BE2C (cell line): ENCODE measurements at regions not wholly inside any gene's neighbourhood (a gene's known extent, or its start where the extent isn't known, plus 50 kb on each side); places are given as distances from the start of the nearest gene placed in this dataset.

Source experiments
- DNase-seq: peaks from one replicate; pipeline ENCODE4 v3.0.0-alpha.2; 2020
- H3K27me3 ChIP-seq: fragments of 250-450 bp; sonication (Bioruptor Pico); 2 replicates; pipeline ENCODE4 v1.5.1; 2020; ENCODE audit warnings: mild to moderate bottlenecking
- H3K36me3 ChIP-seq: fragments of 250-450 bp; sonication (Bioruptor Pico); 2 replicates; pipeline ENCODE4 v1.5.1; 2020; ENCODE audit warnings: mild to moderate bottlenecking
- H3K4me1 ChIP-seq: fragments of 250-450 bp; sonication (Bioruptor Pico); 2 replicates; pipeline ENCODE4 v1.5.1; 2020
- H3K4me3 ChIP-seq: 2 replicates; pipeline ENCODE4 v1.5.1; 2011; ENCODE audit warnings: low read depth, low read length
- H3K9me3 ChIP-seq: fragments of 250-450 bp; sonication (Bioruptor Pico); 2 replicates; pipeline ENCODE4 v1.5.1; 2020
- CTCF ChIP-seq: IDR thresholded peaks from 2 replicates; pipeline ENCODE4 v1.5.1; 2012; ENCODE audit warnings: mild to moderate bottlenecking, low read depth, low read length

- Histone ChIP-seq H3K27me3 (peaks cover 28% of the 10 kb centered on the region), H3K9me3 (no peaks in the 10 kb centered on the region), H3K4me3 (no peak overlapping the region), H3K4me1 (no peaks in the 10 kb centered on the region), H3K36me3 (no peaks in the 10 kb centered on the region)
- no peak for TF ChIP-seq CTCF
- DNase-seq, result no peak
Measured at GRCh38 chr16:86313631-86314030, 196.7 kb upstream of the FOXF1 start.

- no peak for DNase-seq
- peaks cover 27% of the 10 kb centered on the region for H3K27me3 ChIP-seq
- no peaks in the 10 kb centered on the region for H3K36me3 ChIP-seq
- H3K9me3 ChIP-seq, result no peaks in the 10 kb centered on the region
- no peaks in the 10 kb centered on the region; the same call in 1 of the 2 replicates for H3K4me1 ChIP-seq
- H3K4me3 ChIP-seq, result no peak overlapping the region
- TF ChIP-seq CTCF, result no peak
Measured at GRCh38 chr16:86314402-86315025, 195.8 kb upstream of the FOXF1 start.

- DNase-seq, result no peak
- Histone ChIP-seq H3K27me3 (peaks cover 28% of the 10 kb centered on the region), H3K9me3 (no peaks in the 10 kb centered on the region), H3K36me3 (no peaks in the 10 kb centered on the region), H3K4me3 (no peak overlapping the region), H3K4me1 (peaks cover 3% of the 10 kb centered on the region)
- TF ChIP-seq CTCF, result no peak
Measured at GRCh38 chr16:86316967-86317812, 193.1 kb upstream of the FOXF1 start.

- peaks cover 32% of the 10 kb centered on the region for H3K27me3 ChIP-seq
- no peaks in the 10 kb centered on the region for H3K9me3 ChIP-seq
- H3K36me3 ChIP-seq, result no peaks in the 10 kb centered on the region
- no peak for DNase-seq
- H3K4me3 ChIP-seq, result no peak overlapping the region
- peaks cover 3% of the 10 kb centered on the region for H3K4me1 ChIP-seq
- TF ChIP-seq CTCF, result no peak
Measured at GRCh38 chr16:86317813-86318650, 192.3 kb upstream of the FOXF1 start.

- no peak for TF ChIP-seq CTCF
- Histone ChIP-seq H3K4me1 (peaks cover 3% of the 10 kb centered on the region), H3K27me3 (peaks cover 32% of the 10 kb centered on the region), H3K4me3 (no peak overlapping the region; the same call in 1 of the 2 replicates), H3K36me3 (no peaks in the 10 kb centered on the region), H3K9me3 (no peaks in the 10 kb centered on the region)
- no peak for DNase-seq
Measured at GRCh38 chr16:86319585-86320236, 190.6 kb upstream of the FOXF1 start.
